Parathyroid adenoma (tissue), 2 donors: ENCODE measurements at regions not wholly inside any gene's neighbourhood (a gene's known extent, or its start where the extent isn't known, plus 50 kb on each side); places are given as distances from the start of the nearest gene placed in this dataset.

Experiments used
- H2AFZ ChIP-seq: fragments of 300-600 bp; sonication (generic); one replicate; pipeline ENCODE4 v1.7.0; 2017; ENCODE audit warnings: antibody characterized with exemption, mild to moderate bottlenecking
- H3K27ac ChIP-seq: fragments of 300-600 bp; sonication (generic); one replicate; pipeline ENCODE4 v1.7.0; 2017
- H3K27me3 ChIP-seq: fragments of 300-600 bp; sonication (generic); one replicate; pipeline ENCODE4 v1.7.0; 2017; ENCODE audit warnings: low read length; ENCODE audit not compliant: control insufficient read depth, insufficient read depth
- H3K36me3 ChIP-seq: fragments of 300-600 bp; sonication (generic); one replicate; pipeline ENCODE4 v1.7.0; 2017; ENCODE audit warnings: low read length; ENCODE audit not compliant: control insufficient read depth, insufficient read depth
- H3K4me1 ChIP-seq: fragments of 300-600 bp; sonication (generic); one replicate; pipeline ENCODE4 v1.7.0; 2017; ENCODE audit warnings: control low read depth
- H3K4me2 ChIP-seq: fragments of 300-600 bp; sonication (generic); one replicate; pipeline ENCODE4 v1.7.0; 2017; ENCODE audit warnings: low read length
- H3K4me3 ChIP-seq: fragments of 300-600 bp; sonication (generic); one replicate; pipeline ENCODE4 v1.7.0; 2017; ENCODE audit warnings: low read depth, low read length
- H3K79me2 ChIP-seq: fragments of 300-600 bp; sonication (generic); one replicate; pipeline ENCODE4 v1.7.0; 2017; ENCODE audit warnings: control low read depth
- H3K9ac ChIP-seq: fragments of 300-600 bp; sonication (generic); one replicate; pipeline ENCODE4 v1.7.0; 2017; ENCODE audit warnings: mild to moderate bottlenecking
- H3K9me3 ChIP-seq: fragments of 300-600 bp; sonication (generic); one replicate; pipeline ENCODE4 v1.7.0; 2017; ENCODE audit warnings: low read length; ENCODE audit not compliant: control insufficient read depth
- CTCF ChIP-seq: fragments of 300-600 bp; sonication (generic); IDR thresholded peaks from one replicate; pipeline ENCODE4 v1.7.0; 2017; ENCODE audit warnings: antibody characterized with exemption, mild to moderate bottlenecking
- donor health status: primary hyperparathyroidism.

GRCh38 chr7:46071076-46071475 lies 150.0 kb upstream of the IGFBP3 start:
- no peaks in the 10 kb centered on the region for H3K36me3 ChIP-seq
- H3K9ac ChIP-seq = no peak overlapping the region
- H3K4me2 ChIP-seq = no peak overlapping the region
- no peaks in the 10 kb centered on the region for H3K4me1 ChIP-seq
- H2AFZ ChIP-seq = no peak overlapping the region
- H3K9me3 ChIP-seq = no peaks in the 10 kb centered on the region
- no peak overlapping the region for H3K27ac ChIP-seq
- TF ChIP-seq CTCF = no peak
- H3K27me3 ChIP-seq = no peaks in the 10 kb centered on the region
- no peaks in the 10 kb centered on the region for H3K79me2 ChIP-seq
- no peak overlapping the region for H3K4me3 ChIP-seq

- Histone ChIP-seq H3K4me1 (no peaks in the 10 kb centered on the region), H3K4me2 (no peak overlapping the region), H3K79me2 (no peaks in the 10 kb centered on the region), H3K4me3 (no peak overlapping the region), H3K27me3 (no peaks in the 10 kb centered on the region), H3K27ac (no peak overlapping the region), H3K9me3 (no peaks in the 10 kb centered on the region), H2AFZ (no peak overlapping the region), H3K9ac (no peak overlapping the region), H3K36me3 (no peaks in the 10 kb centered on the region)
- no peak for TF ChIP-seq CTCF
Measured at GRCh38 chr7:46068159-46068558, 147.1 kb upstream of the IGFBP3 start.

GRCh38 chr7:46059308-46060020 lies 138.4 kb upstream of the IGFBP3 start:
- Histone ChIP-seq H3K4me3 (no peak overlapping the region), H3K27ac (no peak overlapping the region), H2AFZ (no peak overlapping the region), H3K9ac (no peak overlapping the region), H3K27me3 (no peaks in the 10 kb centered on the region), H3K4me2 (no peak overlapping the region), H3K4me1 (no peaks in the 10 kb centered on the region), H3K9me3 (no peaks in the 10 kb centered on the region), H3K79me2 (no peaks in the 10 kb centered on the region), H3K36me3 (no peaks in the 10 kb centered on the region)
- TF ChIP-seq CTCF = no peak

- Histone ChIP-seq H3K9me3 (no peaks in the 10 kb centered on the region), H2AFZ (no peak overlapping the region), H3K27ac (no peak overlapping the region), H3K4me2 (no peak overlapping the region), H3K27me3 (no peaks in the 10 kb centered on the region), H3K4me3 (no peak overlapping the region), H3K79me2 (no peaks in the 10 kb centered on the region), H3K36me3 (no peaks in the 10 kb centered on the region), H3K4me1 (no peaks in the 10 kb centered on the region), H3K9ac (no peak overlapping the region)
- no peak for TF ChIP-seq CTCF
Measured at GRCh38 chr7:46058086-46058823, 137.2 kb upstream of the IGFBP3 start.
